DND-41 (cell line): ENCODE measurements at regions not wholly inside any gene's neighbourhood (a gene's known extent, or its start where the extent isn't known, plus 50 kb on each side); places are given as distances from the start of the nearest gene placed in this dataset.

Experiments used
- ATAC-seq: fragments of 200-7000 bp; cut with Tn5 transposase; 3 replicates; pipeline ENCODE4 v1.9.1; 2021; ENCODE audit warnings: low read depth; ENCODE audit not compliant: insufficient read depth
- DNase-seq: peaks from one replicate; pipeline ENCODE4 v3.0.0-alpha.2; 2020
- H2AFZ ChIP-seq: 2 replicates; pipeline ENCODE4 v1.6.0; 2012; ENCODE audit warnings: low read depth, low read length
- H3K27ac ChIP-seq: 2 replicates; pipeline ENCODE4 v1.5.1; 2012; ENCODE audit warnings: low read length, inconsistent platforms
- H3K27me3 ChIP-seq: fragments of 200-600 bp; sonication (generic); 2 replicates; pipeline ENCODE4 v1.6.0; 2012; ENCODE audit warnings: low read length, mild to moderate bottlenecking, inconsistent platforms; ENCODE audit not compliant: insufficient read depth, poor library complexity
- H3K36me3 ChIP-seq: 2 replicates; pipeline ENCODE4 v1.5.1; 2012; ENCODE audit warnings: low read length, inconsistent platforms; ENCODE audit not compliant: insufficient read depth
- H3K4me1 ChIP-seq: 2 replicates; pipeline ENCODE4 v1.5.1; 2012; ENCODE audit warnings: mild to moderate bottlenecking, low read length; ENCODE audit not compliant: insufficient read depth
- H3K4me2 ChIP-seq: 2 replicates; pipeline ENCODE4 v1.6.0; 2012; ENCODE audit warnings: mild to moderate bottlenecking, moderate library complexity, low read length, inconsistent platforms; ENCODE audit not compliant: insufficient read depth
- H3K4me3 ChIP-seq, 2 experiments: fragments of 200-600 bp in 1 of 2; shearing (Covaris generic) in 1 of 2; 2 replicates each; pipeline ENCODE4 v1.5.1; 2012 to 2016; ENCODE audit warnings: inconsistent platforms in 2 of 2, low read length in 2 of 2, mild to moderate bottlenecking in 2 of 2, low read depth in 1 of 2, moderate library complexity in 1 of 2
- H3K79me2 ChIP-seq: 2 replicates; pipeline ENCODE4 v1.6.0; 2012; ENCODE audit warnings: low read length, inconsistent platforms; ENCODE audit not compliant: insufficient read depth
- H3K9ac ChIP-seq: 2 replicates; pipeline ENCODE4 v1.6.0; 2012; ENCODE audit warnings: low read depth, mild to moderate bottlenecking, inconsistent platforms, low read length, moderate library complexity
- H3K9me3 ChIP-seq: 2 replicates; pipeline ENCODE4 v1.5.1; 2012; ENCODE audit warnings: low read length, moderate library complexity, mild to moderate bottlenecking, inconsistent platforms; ENCODE audit not compliant: insufficient read depth, severe bottlenecking
- H4K20me1 ChIP-seq: 2 replicates; pipeline ENCODE4 v1.6.0; 2012; ENCODE audit warnings: low read length; ENCODE audit not compliant: insufficient read depth
- EZH2 ChIP-seq: IDR thresholded peaks from 3 replicates; pipeline ENCODE4 v1.6.1; 2012; ENCODE audit warnings: borderline replicate concordance, low read depth, mild to moderate bottlenecking, moderate library complexity, low read length, inconsistent platforms; ENCODE audit not compliant: severe bottlenecking
- TF ChIP-seq, protein P1 (sequence below): IDR thresholded peaks from 2 replicates; pipeline ENCODE4 v1.5.1; 2012; ENCODE audit warnings: borderline replicate concordance, low read length, moderate library complexity, mild to moderate bottlenecking; ENCODE audit not compliant: poor library complexity, severe bottlenecking; ENCODE audit errors: extremely low read depth

DNA sequence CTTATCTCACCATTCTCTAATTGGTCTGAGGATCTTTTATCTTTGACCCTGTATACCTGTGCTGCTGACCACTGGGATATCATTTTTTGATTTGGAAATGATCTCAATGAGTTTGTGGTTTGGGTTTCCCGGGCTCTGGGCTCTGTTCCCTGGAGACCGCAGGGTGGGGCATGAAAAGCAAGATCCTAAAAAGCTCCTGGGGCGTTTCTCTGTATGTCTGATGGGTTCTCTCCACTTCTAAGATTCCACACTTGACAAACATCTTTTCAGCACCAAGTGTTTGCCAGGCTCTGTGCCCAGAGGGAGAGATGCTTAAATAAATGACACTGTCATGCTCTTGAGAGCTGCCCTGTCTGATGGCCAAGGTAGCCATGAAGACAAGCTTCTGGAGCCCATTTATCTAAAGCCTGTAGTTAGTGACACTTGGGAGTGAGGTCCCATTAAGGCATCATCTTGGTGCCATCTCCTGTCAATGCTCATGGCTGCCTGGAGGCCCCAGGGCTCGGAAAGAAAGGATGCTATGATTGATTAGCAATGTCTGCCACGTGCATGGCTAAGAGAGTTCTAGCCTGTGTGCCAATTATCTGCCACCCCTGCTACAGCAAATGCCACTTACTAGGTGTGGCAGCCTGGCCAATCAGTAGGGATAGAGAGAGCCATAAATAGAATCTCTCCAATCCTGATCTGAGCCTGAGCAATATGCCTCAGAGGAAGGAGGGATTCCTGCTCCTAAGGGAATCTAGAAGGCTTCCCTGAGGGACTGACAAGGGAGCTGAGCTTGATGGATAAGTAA lies 531.6 kb downstream of the MN1 start:
- Histone ChIP-seq H3K4me2 (no peak overlapping the region), H3K27me3 (peaks cover 6% of the 10 kb centered on the region), H3K27ac (no peak overlapping the region)

DNA sequence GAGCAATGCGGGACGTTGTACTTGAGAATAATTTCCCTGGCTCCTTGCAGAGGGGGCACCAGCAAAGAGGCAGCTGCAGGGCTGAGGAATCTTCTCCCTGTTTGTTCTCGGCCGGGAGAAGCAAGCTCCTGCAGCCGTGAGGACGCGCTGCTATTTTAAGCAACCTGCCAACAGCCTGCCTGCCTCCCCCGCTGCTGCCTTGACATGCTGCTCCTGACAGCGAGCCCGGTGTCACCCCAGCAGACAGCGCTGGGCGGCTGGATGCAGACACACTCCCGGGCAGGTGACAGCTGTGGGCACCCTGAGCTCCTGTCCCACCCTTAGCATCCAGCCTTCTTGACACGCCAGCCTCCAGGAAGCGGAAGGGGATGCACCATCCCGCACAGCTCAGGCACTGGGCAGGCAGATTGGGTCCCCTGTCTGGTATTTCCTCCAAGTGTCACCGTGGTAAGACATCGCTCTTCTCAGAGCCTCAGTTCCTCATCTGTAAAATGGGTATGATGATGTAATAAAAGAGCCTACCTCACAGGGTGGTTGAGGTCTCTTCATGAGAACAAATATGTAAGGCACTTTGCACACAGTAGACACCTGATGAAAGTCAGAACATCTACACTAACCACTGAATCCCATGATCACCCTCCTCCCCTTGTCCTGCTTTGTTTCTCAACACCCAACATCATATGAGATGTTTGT lies 530.6 kb downstream of the MN1 start:
- no peak for TF ChIP-seq EZH2
- TF ChIP-seq, protein P1, sequence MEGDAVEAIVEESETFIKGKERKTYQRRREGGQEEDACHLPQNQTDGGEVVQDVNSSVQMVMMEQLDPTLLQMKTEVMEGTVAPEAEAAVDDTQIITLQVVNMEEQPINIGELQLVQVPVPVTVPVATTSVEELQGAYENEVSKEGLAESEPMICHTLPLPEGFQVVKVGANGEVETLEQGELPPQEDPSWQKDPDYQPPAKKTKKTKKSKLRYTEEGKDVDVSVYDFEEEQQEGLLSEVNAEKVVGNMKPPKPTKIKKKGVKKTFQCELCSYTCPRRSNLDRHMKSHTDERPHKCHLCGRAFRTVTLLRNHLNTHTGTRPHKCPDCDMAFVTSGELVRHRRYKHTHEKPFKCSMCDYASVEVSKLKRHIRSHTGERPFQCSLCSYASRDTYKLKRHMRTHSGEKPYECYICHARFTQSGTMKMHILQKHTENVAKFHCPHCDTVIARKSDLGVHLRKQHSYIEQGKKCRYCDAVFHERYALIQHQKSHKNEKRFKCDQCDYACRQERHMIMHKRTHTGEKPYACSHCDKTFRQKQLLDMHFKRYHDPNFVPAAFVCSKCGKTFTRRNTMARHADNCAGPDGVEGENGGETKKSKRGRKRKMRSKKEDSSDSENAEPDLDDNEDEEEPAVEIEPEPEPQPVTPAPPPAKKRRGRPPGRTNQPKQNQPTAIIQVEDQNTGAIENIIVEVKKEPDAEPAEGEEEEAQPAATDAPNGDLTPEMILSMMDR = no peak
- no peak overlapping the region for H3K4me2 ChIP-seq
- H4K20me1 ChIP-seq = no peaks in the 10 kb centered on the region
- no peak for ATAC-seq
- H2AFZ ChIP-seq = no peak overlapping the region
- H3K4me3 ChIP-seq = no peak overlapping the region
- no peak overlapping the region for H3K27ac ChIP-seq
- no peak overlapping the region for H3K9ac ChIP-seq
- no peaks in the 10 kb centered on the region for H3K4me1 ChIP-seq
- H3K9me3 ChIP-seq = no peaks in the 10 kb centered on the region
- peaks cover 6% of the 10 kb centered on the region for H3K27me3 ChIP-seq
- no peaks in the 10 kb centered on the region for H3K36me3 ChIP-seq
- H3K79me2 ChIP-seq = no peaks in the 10 kb centered on the region
- no peak for DNase-seq

More for the DNA sequence above, 531.6 kb downstream of the MN1 start:
- H3K9me3 ChIP-seq = no peaks in the 10 kb centered on the region
- no peaks in the 10 kb centered on the region for H3K36me3 ChIP-seq
- no peak overlapping the region for H2AFZ ChIP-seq
- no peaks in the 10 kb centered on the region for H3K4me1 ChIP-seq
- H3K4me3 ChIP-seq = no peak overlapping the region
- DNase-seq = no peak
- H3K9ac ChIP-seq = no peak overlapping the region
- H4K20me1 ChIP-seq = no peaks in the 10 kb centered on the region
- H3K79me2 ChIP-seq = no peaks in the 10 kb centered on the region
- ATAC-seq = no peak
- TF ChIP-seq EZH2 = no peak
- TF ChIP-seq, protein P1 = no peak

- Histone ChIP-seq H3K27me3 (peaks cover 6% of the 10 kb centered on the region), H3K9ac (no peak overlapping the region), H3K4me2 (no peak overlapping the region), H3K79me2 (no peaks in the 10 kb centered on the region), H2AFZ (no peak overlapping the region), H3K36me3 (no peaks in the 10 kb centered on the region), H3K9me3 (no peaks in the 10 kb centered on the region), H3K4me1 (no peaks in the 10 kb centered on the region), H3K27ac (no peak overlapping the region), H4K20me1 (no peaks in the 10 kb centered on the region), H3K4me3 (no peak overlapping the region)
- TF ChIP-seq, protein P1 = no peak
- TF ChIP-seq EZH2 = no peak
- ATAC-seq (no peak), DNase-seq (no peak)
These were observed 528.1 kb downstream of the MN1 start for GRCh38 chr22:27273436-27273835.
